Ramos (cell line): ENCODE measurements at regions not wholly inside any gene's neighbourhood (a gene's known extent, or its start where the extent isn't known, plus 50 kb on each side); places are given as distances from the start of the nearest gene placed in this dataset.

ENCODE experiments used
- in situ Hi-C: fragments of 300-500 bp; cut with MboI; formaldehyde crosslinking; loops from one replicate; pipeline ENCODE4 v1.14.3; 2022; ENCODE audit warnings: low sequenced_read_pairs; ENCODE audit not compliant: unreplicated experiment

DNA sequence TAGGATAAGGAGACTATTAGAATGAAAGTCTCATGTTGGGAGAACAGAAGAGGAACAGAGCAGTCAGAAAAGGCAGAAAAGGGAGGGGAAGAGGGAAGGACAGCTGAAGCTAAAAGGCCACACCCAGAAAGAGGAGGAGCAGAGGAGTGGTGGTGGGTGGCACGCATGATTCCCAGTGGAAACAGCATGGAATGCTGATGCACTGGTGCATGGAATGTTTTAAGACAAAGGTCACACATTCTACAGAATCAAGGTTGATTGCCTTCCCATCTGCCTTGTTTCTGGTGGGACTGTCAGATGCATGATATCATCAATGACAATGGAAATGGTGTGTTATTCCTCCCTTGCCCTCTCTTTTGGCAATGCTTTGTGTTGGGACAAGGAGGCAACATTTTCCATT is 285.4 kb upstream of the MKI67 start:
- in situ Hi-C loops = no loop called here

DNA sequence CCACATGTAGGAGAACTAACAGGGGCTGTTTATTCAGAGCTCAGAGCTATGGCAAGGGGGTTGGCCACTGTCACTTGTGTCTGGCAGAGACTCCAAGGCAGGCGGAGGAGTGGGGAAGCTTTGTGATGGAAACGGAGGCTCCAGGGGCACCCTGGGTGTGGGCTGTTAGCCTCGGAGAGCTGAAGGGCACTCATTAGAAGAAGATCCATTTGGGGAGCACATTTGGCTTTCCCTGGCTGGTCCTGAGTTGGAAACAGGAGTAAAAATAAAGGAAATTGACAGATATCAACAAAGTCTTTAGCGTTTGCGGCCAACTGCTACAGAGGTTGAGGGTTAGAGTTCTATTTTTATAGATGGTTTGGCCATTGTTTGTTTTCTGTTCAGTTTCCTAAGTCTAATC is 288.3 kb upstream of the MKI67 start:
- in situ Hi-C loops = no loop called here

DNA sequence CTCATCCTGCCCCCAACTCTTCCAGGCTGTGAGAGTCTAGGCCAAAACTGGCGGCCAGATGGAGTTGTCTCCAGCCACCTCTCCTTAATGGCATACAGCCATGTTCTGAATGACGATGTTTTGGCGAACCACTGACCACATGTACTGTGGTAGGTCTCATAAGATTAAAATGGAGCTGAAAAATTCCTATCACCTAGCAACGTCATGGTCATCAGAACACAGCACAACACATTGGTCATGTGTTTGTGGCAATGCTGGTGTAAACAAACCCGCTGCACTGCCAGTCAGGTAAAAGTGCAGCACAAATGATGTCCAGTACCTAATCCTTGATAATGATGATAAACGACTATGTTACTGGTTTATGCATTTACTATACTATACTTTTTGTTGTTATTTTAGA is 290.0 kb upstream of the MKI67 start:
- in situ Hi-C loops = no loop called here

DNA sequence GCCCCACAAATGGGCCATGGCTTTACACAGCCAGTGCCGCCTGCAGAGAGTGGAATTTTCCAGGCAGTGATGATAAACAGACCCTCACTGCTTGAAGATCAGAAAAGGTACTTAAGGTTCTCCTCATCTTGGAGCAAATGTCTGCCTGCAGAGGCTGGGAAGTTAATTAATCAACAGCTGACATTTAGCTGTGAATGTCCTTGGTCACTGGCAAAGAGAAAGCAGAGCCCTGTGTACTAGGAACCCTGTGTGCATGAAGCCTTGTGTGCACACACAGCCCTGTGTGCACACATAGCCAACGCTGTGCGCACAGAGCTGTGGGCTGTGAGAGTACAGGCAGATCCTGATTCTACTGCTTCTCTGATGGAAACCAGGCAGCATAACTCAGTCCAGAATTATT is 291.6 kb upstream of the MKI67 start:
- in situ Hi-C loops = no loop called here

DNA sequence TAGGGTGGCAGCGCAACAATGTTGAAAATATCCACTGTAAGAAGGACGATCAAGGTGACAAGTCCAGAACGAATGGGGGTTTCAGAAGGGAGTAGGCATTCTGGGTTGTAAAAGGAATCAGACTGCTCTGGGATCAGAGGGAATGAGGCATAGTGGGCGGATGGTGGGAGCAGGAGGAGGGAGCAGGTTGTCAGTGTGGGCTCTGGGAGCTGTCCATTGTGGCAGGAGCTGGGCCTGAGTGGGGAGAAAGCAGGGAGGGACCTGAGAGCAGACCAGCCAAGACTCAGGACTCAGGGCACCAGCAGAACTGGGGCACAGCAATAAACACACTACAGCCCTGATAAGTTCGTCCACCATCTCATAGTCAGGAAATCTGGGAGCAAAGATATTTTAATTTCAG is 292.6 kb upstream of the MKI67 start:
- in situ Hi-C loops = no loop called here

DNA sequence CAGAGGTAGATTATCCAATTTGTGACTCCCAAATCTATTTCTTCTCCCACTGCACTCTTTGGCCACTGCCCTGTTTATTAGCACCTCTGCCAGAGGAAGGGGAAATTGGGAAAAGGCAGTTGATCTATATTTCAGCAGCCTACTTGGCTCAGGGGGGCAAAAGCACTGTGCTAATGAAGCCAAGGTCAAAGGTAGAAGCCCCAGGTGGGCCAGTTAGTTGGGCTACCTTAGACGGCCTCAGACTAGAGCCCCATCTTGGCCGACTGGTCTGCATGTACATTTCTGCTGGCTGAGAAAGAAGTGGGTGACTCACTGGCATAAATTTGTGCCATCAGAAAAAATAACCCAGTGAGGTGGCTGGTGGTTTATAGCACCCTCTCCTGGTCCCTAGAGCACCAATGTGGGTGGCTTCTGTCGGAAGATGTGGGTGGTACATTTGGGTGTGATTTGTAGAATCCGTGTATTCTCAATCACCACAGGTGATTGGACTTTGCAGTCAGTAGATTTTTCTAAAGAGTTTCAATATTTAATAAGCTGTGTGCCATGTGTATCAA is 293.3 kb upstream of the MKI67 start:
- in situ Hi-C loops = no loop called here

DNA sequence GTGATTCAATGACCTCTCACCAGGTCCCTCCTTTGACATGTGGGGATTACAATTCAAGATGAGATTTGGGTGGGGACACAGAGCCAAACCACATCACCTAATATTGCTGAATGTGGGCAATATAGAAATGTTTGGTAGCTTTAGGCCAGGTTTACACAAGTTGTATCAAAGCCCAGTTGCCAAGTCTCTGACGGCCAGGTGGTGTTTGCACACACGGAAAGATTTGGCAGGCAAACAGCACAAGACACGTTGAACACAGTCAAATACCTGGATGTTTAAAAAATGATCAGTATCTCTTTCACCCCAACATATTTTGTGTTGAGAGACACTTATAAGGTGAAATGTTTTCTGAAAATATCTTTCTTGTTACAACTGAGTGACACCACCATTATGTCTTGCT is 294.4 kb upstream of the MKI67 start:
- in situ Hi-C loops = no loop called here

DNA sequence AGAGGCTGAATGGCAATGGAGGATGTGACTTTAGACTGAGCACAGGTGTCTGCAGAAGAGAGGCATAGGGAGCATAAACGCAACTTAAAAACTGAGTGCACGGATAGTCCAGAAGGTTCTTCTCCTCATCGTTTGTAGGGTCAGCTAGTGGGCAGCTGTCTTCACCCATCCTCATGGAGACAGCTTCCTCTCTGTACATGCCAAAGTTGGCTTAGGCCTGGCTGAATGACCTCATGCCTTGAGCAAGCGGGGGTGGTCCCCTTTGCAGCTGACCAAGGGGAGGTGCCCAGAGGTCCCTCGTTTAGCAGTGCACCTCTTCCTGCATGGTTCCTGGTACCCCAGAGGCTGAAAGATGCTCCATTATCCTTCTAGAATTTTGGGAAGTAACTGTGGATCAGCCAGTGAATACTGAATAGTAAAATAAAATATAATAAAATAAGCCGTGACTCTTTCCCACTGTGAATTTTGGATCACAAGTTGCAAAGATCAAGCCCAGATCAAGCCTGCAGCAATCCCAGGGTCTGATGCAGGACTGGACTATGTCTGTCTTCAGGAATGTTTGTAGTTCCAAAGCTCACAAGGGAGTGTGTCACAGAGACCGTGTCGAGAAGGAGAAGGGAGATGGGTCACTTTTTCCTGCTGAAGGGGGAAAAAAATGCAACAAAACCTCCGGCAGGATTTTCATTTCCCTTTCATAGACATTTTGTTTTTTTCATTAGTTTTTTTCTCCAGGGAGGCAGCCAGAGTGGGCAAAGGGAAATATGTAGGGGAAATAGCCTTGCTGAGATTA is 295.3 kb upstream of the MKI67 start:
- in situ Hi-C loops = no loop called here

DNA sequence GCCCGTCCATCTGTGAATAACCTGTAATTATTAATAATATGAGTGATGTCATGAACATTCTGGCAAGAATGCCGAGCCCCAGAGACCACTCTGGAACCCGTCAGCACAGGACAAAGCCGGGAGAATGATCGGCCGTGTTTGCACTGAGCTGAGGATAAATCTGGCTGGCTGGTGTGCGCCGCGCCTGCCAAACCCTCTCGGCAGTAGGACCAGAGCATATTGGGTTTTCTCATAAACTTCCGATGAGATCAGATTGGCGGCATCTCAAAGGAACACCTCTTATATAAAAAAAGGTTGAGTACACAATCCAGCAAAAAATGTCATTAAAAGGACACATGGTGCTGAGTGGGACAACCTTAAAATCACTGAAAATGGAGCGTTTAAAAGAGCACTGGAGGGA is 296.0 kb upstream of the MKI67 start:
- in situ Hi-C loops = no loop called here

DNA sequence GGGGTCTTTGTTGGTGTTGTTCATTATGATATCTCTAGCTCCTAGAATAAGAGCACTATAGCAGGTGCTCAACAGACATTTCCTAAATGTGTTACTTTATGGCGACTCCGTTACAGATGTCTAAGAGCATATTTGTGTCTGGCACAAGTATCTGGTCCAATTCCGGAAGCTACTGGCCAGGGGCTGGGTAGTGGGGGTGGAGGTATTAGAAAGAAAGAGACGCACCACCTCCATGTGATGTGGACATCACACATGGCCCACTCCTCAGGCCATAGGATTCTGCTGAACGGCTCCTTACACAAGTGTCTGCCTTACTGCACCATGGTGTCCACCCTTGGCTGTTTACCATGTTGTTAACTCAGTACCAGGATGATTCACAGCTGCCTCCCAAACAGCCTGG is 296.8 kb upstream of the MKI67 start:
- in situ Hi-C loops = no loop called here

DNA sequence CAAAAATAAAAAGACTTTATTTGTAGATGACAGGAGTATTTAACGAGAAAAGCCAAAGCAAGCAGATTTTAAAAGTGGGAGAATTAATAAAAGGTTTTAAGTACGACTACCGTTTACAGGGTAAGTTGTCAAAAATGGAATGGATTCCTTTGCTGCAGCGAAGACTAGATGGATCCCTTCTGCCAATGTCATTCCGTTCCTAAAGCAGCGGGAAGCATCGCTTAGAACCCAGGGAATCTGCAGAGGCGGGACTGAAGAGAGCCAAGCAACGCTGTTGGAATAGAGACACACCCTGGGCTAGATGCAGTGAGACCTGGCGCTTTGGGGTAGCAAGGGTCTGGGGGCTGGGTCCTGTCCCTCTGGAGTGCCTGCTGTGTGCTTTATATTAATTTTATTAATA is 303.1 kb upstream of the MKI67 start:
- in situ Hi-C loops = no loop called here

DNA sequence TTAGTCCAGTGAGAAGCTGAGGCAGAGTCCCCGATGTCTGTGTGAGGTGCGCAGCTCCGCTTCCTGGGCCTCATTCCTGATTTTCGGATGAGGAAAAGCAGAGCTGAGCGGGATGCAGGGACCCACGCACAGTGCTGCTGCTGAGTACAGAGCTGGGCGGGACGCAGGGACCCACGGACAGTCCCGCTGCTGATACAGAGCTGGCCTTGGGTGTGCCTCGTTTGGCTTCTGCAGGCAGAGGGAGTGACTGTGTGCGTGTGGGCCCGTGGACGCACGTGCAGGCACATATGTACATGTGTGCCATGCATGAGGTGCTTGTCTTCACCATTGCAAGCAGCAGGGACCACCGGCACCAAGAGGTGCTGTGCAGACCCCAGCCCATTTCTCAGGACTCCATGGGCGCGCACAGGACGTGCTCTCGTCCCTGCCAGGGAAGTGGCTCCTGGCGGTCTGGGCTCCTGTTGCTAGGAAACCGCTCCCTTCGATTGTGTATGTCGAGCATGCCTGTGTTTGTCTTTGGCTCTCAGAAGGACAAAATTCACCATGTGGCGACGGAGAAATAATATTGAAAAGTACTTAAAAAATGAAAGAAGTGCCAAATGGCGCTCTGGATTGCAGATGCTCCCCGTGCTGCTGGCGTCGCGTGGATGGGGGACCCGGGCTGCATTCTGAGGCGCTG is 303.8 kb upstream of the MKI67 start:
- in situ Hi-C loops = no loop called here

DNA sequence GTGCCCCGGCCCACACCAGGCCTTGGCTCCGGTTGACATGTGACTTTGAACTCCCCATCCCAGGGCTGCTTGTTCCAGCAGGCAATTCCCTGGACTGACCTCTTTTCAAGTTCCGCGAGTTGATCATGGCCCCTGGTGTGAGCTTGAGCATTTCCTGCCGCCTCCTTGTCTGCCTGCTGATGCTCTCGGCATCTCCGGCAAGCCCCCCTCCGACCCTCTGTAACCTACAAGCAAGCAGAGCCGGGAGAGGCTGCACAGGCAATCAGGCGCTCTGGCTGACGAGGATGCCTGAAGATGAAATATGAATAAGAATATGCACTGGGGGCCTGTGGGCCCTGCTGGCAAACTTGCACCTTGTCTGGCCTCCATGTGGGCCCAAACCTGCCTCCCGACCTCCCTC is 304.9 kb upstream of the MKI67 start:
- in situ Hi-C loops = no loop called here

DNA sequence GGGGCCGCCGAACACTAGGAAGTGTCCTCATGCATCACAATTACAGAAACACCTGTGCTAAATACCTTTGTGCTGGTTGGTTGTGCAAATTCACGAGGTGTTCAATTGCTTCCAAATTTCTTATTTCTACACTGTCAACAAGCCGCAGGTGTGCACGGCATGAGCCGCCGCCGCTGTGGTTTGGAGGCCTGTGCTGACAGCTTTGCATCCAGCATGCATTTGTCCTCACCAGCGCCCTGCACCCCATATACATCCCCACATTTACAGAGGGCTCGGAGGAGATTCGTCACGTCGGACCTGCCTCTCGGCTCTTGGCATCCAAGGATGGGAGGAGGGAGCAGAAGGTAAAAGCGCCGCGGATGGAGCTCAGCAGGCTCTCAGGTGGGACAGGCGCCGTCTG is 305.3 kb upstream of the MKI67 start:
- in situ Hi-C loops = no loop called here

DNA sequence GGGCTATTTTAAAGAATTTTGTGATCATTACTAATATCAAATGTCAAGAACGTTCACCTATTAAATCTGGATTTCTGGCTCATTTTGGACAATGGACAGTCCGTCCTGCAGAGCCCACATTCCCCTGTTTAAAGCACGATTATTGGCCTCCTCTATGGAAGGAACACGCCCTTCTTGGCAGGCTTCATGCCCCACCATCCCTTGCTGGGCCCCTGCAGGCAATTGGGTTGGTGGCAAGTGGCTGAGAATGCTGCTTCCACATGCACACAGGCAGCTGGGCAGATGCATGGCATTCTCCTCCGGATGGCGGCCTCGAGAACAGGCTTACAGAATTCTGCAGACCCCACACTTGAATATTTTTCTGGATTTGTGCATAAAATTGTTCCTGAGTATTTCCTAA is 305.8 kb upstream of the MKI67 start:
- in situ Hi-C loops = no loop called here

DNA sequence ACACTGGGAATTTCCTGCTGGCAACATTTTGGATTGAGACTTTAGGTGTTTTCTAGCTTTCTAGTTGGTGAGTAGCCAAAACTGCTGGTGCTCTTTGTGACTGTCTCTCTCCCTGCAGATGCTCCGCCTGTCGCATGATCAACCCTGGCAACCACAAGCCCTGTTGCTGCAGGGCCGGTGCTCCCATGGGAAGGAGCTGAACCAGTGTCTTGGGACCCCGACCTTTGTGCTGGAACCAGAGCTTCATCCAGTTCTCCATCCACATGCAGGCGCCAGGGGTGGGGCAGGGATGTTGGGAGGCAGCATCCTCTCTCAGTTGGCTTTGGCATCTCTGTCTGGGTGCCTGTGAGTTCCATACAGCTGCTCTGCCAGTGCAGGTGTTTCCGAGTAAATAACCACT is 306.2 kb upstream of the MKI67 start:
- in situ Hi-C loops = no loop called here

DNA sequence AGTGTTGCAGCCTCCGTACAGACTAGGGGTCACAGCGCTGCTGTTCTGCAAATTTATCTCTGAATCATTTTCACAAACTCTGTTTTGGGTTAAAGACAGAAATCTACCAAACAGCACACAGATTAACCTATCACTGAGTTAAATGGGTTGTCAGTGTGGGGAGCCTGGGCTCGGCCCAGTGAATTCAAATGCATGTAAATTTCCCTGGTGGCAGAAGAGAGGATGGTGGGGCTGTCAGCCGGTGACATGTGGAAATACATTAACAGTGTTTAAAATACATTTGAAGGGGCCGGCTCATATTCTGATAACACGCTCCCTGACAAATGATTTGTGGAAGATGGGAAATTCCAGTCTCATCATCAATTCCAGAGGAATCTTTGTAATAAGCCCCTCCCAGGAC is 309.6 kb upstream of the MKI67 start:
- in situ Hi-C loops = no loop called here

DNA sequence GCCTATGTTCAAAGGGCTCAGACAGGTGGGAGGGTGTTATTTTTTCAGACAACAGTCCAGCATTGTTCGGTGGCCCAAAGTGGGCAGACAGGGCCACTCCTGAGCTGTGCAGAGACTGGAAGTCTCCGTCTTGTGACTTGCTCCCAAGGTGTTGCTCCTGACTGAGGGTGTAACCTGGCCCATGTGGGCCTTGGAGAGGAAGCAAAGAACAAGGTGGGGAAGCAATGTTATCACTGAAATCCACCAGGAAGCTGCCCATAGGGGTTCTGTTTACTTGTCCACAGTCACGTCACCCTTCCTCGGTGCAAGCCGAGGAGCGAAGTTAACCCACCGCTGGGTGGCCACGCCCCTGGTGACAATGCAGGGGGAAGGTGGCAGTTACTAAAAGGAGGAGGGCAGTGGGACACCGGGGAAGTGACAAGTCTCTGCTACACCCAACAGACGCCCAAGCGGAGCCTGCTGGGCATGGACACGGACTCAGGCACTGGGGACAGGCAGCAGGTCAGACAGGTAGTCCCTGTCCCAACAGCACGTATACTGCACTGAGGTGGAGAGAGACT is 311.6 kb upstream of the MKI67 start:
- in situ Hi-C loops = no loop called here

DNA sequence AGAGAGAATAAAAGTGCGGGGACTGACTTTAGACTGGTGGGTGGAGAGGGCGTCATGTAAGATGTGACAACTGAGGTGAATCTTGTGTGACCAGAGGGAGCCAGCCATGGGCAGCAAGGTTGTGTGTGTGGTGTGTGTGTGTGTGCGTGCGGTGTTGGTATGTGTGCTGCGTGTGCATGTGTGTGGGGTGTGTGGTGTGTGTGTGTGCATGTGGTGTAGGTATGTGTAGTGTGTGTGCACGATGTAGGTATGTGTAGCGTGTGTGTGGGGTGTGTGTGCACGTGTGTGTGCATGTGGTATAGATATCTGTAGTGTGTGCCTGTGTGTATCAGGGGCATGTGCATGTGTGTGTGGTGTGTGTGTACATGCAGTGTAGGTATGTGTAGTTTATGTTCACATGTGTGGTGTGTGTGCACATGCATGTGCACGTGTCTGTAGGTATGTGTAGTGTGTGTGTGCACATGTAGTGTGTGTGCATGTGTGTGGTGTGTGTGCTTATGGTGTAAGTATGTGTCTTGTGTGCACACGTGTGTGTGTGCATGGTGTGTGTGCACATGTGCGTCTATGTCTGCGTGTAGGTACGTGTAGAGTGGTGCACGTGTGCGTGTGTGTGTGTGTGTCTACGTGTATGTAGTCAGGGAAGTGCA is 312.3 kb upstream of the MKI67 start:
- in situ Hi-C loops = no loop called here

DNA sequence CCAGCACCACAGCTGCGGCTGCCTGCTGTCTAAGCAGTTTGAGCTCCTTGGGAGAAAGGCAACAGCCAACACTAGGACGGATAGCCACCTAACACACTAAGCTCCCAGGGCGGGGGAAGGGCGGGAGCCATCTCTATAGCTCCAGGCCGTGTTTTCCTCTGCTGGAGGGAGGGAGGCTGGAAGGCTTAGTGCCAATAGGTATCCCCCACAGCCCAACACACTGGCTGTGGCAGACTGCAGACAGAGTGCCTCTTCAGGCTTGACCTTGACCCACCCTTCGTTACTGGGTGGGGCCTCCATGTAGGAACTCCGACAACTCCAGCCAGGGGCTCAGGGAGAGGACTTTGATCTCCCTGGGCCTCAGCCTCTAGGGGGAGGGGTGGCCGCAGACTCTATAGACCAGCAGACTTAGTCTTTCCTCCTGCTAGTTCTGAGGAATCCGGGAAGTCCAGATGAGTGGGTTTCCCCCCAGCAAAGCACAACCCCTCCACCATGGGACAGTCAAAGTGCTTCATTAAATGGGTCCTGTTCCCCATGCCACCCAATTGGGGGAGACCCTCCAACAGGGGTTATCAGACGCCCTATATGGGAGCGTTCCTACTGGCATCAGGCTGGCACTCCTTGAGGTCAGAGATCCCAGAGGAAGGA is 314.4 kb upstream of the MKI67 start:
- in situ Hi-C loops = no loop called here
